Breast epithelium (tissue), 3 donors: ENCODE measurements at regions not wholly inside any gene's neighbourhood (a gene's known extent, or its start where the extent isn't known, plus 50 kb on each side); places are given as distances from the start of the nearest gene placed in this dataset.

ENCODE experiments used
- POLR2A ChIP-seq: fragments of 450-650 bp; IDR thresholded peaks from one replicate; pipeline ENCODE4 v1.6.1; 2016; ENCODE audit warnings: antibody characterized with exemption, mild to moderate bottlenecking, moderate library complexity
- POLR2AphosphoS5 ChIP-seq, 3 donors: sonication (generic); formaldehyde crosslinking; IDR thresholded peaks; one replicate each; pipeline ENCODE4 v1.6.1; 2017; ENCODE audit warnings: antibody characterized with exemption in 3 of 3
- TF ChIP-seq, protein P1 (sequence below), 3 donors: fragments of 450-650 bp; IDR thresholded peaks; one replicate each; pipeline ENCODE4 v1.5.1; 2016 to 2017; ENCODE audit warnings: antibody characterized with exemption in 3 of 3, mild to moderate bottlenecking in 3 of 3, moderate library complexity in 3 of 3

DNA sequence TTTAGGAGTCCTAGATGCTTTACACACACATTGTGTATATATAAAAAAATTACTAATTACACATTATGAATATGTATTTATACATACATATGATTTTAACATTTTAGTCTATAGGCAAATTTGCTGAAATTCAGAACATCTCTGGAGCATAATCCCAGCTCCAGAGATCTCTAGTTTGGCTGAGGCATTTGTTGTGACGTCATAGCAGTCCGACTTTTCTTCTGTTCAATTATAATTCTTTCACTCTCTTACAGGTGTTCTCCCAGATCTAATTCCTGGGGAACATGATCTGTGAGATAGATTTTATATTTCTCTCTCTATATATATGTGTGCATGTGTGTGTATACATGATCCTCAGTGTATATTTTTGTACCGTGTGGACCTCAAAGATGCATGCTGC, 1876.2 kb downstream of the EFNA5 start:
- TF ChIP-seq, protein P1, sequence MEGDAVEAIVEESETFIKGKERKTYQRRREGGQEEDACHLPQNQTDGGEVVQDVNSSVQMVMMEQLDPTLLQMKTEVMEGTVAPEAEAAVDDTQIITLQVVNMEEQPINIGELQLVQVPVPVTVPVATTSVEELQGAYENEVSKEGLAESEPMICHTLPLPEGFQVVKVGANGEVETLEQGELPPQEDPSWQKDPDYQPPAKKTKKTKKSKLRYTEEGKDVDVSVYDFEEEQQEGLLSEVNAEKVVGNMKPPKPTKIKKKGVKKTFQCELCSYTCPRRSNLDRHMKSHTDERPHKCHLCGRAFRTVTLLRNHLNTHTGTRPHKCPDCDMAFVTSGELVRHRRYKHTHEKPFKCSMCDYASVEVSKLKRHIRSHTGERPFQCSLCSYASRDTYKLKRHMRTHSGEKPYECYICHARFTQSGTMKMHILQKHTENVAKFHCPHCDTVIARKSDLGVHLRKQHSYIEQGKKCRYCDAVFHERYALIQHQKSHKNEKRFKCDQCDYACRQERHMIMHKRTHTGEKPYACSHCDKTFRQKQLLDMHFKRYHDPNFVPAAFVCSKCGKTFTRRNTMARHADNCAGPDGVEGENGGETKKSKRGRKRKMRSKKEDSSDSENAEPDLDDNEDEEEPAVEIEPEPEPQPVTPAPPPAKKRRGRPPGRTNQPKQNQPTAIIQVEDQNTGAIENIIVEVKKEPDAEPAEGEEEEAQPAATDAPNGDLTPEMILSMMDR (IDR thresholded peaks at IDR 0.05), result no peak
- TF ChIP-seq POLR2AphosphoS5 (IDR thresholded peaks at IDR 0.05) (no peak), POLR2A (no peak)
